Bronchial epithelial cell (primary cell): ENCODE measurements at regions not wholly inside any gene's neighbourhood (a gene's known extent, or its start where the extent isn't known, plus 50 kb on each side); places are given as distances from the start of the nearest gene placed in this dataset.

Experiments used
- DNase-seq: peaks from one replicate; pipeline ENCODE4 v3.0.0-alpha.2; 2010; ENCODE audit warnings: low read depth
- FAIRE-seq: peaks from 2 replicates; lab custom pipeline; 2011; peaks lifted over from hg19 to GRCh38; lab: Jason Lieb, UNC
- H3K27me3 ChIP-seq: 2 replicates; pipeline ENCODE4 v1.5.1; 2011; ENCODE audit warnings: low read length; ENCODE audit not compliant: control insufficient read depth, insufficient read depth
- H3K36me3 ChIP-seq: 2 replicates; pipeline ENCODE4 v1.5.1; 2011; ENCODE audit warnings: low read length; ENCODE audit not compliant: control insufficient read depth, insufficient read depth
- H3K4me3 ChIP-seq: 2 replicates; pipeline ENCODE4 v1.5.1; 2011; ENCODE audit warnings: mild to moderate bottlenecking, low read depth, low read length, control low read depth
- CTCF ChIP-seq: IDR thresholded peaks from 2 replicates; pipeline ENCODE4 v1.5.1; 2011; ENCODE audit warnings: mild to moderate bottlenecking, moderate library complexity, low read length, control low read depth, inconsistent platforms; ENCODE audit not compliant: insufficient read depth, severe bottlenecking

GRCh38 chr10:44845361-44846175 is 65.6 kb upstream of the TMEM72 start:
- FAIRE-seq (no peak), DNase-seq (no peak)
- Histone ChIP-seq H3K27me3 (no peaks in the 10 kb centered on the region), H3K36me3 (no peaks in the 10 kb centered on the region), H3K4me3 (no peak overlapping the region)
- TF ChIP-seq CTCF: no peak

- no peak overlapping the region for H3K4me3 ChIP-seq
- DNase-seq: no peak
- TF ChIP-seq CTCF: no peak
- H3K27me3 ChIP-seq: no peaks in the 10 kb centered on the region
- no peak for FAIRE-seq
- no peaks in the 10 kb centered on the region for H3K36me3 ChIP-seq
These were observed 64.0 kb upstream of the TMEM72 start for GRCh38 chr10:44847110-44847509.

GRCh38 chr10:44848211-44848610 is 62.9 kb upstream of the TMEM72 start:
- TF ChIP-seq CTCF: no peak
- no peak for DNase-seq

GRCh38 chr10:44849936-44850335 is 61.2 kb upstream of the TMEM72 start:
- Histone ChIP-seq H3K36me3 (no peaks in the 10 kb centered on the region), H3K27me3 (no peaks in the 10 kb centered on the region), H3K4me3 (no peak overlapping the region)
- DNase-seq: no peak
- FAIRE-seq: no peak
- TF ChIP-seq CTCF: no peak

More at GRCh38 chr10:44848211-44848610, 62.9 kb upstream of the TMEM72 start:
- Histone ChIP-seq H3K36me3 (no peaks in the 10 kb centered on the region), H3K27me3 (no peaks in the 10 kb centered on the region), H3K4me3 (no peak overlapping the region)
- no peak for FAIRE-seq

GRCh38 chr10:44850356-44850934 is 60.7 kb upstream of the TMEM72 start:
- Histone ChIP-seq H3K36me3 (no peaks in the 10 kb centered on the region), H3K27me3 (no peaks in the 10 kb centered on the region), H3K4me3 (no peak overlapping the region)
- no peak for FAIRE-seq
- no peak for DNase-seq
- no peak for TF ChIP-seq CTCF
